GM19455 (cell line): ENCODE measurements at regions not wholly inside any gene's neighbourhood (a gene's known extent, or its start where the extent isn't known, plus 50 kb on each side); places are given as distances from the start of the nearest gene placed in this dataset.

ENCODE experiments used
- ATAC-seq: cut with Tn5 transposase; IDR thresholded peaks from one replicate; pipeline ENCODE4 v1.9.1; 2021; ENCODE audit not compliant: unreplicated experiment

- no peak for ATAC-seq
Observed at GRCh38 chr4:37054531-37055077, 189.9 kb upstream of the NWD2 start.

GRCh38 chr4:37058826-37059225 lies 185.7 kb upstream of the NWD2 start:
- no peak for ATAC-seq

- ATAC-seq = no peak
Observed at GRCh38 chr4:37066159-37066558, 178.4 kb upstream of the NWD2 start.

- ATAC-seq = no peak
Observed at GRCh38 chr4:37068580-37068979, 176.0 kb upstream of the NWD2 start.

- ATAC-seq = no peak
Observed at GRCh38 chr4:37070041-37070440, 174.5 kb upstream of the NWD2 start.

GRCh38 chr4:37071576-37071975 lies 173.0 kb upstream of the NWD2 start:
- no peak for ATAC-seq

GRCh38 chr4:37073226-37073840 lies 171.2 kb upstream of the NWD2 start:
- ATAC-seq = no peak

- no peak for ATAC-seq
Observed at GRCh38 chr4:37082912-37083311, 161.6 kb upstream of the NWD2 start.

GRCh38 chr4:37095925-37096324 lies 148.6 kb upstream of the NWD2 start:
- no peak for ATAC-seq

GRCh38 chr4:37101182-37101581 lies 143.4 kb upstream of the NWD2 start:
- no peak for ATAC-seq

GRCh38 chr4:37101686-37102085 lies 142.9 kb upstream of the NWD2 start:
- ATAC-seq = no peak

GRCh38 chr4:37109756-37110155 lies 134.8 kb upstream of the NWD2 start:
- ATAC-seq = no peak

GRCh38 chr4:37124800-37125199 lies 119.7 kb upstream of the NWD2 start:
- no peak for ATAC-seq

- no peak for ATAC-seq
Observed at GRCh38 chr4:37126051-37126450, 118.5 kb upstream of the NWD2 start.

- ATAC-seq = no peak
Observed at GRCh38 chr4:37130465-37130864, 114.1 kb upstream of the NWD2 start.

- ATAC-seq = no peak
Observed at GRCh38 chr4:37132351-37132974, 112.1 kb upstream of the NWD2 start.

GRCh38 chr4:37132975-37133360 lies 111.6 kb upstream of the NWD2 start:
- no peak for ATAC-seq

- no peak for ATAC-seq
Observed at GRCh38 chr4:37138019-37138653, 106.4 kb upstream of the NWD2 start.

GRCh38 chr4:37138789-37139188 lies 105.8 kb upstream of the NWD2 start:
- ATAC-seq = no peak

- ATAC-seq = no peak
Observed at GRCh38 chr4:37139987-37140386, 104.6 kb upstream of the NWD2 start.

GRCh38 chr4:37146260-37146659 lies 98.3 kb upstream of the NWD2 start:
- ATAC-seq = no peak

GRCh38 chr4:37157476-37158167 lies 86.9 kb upstream of the NWD2 start:
- ATAC-seq = no peak
